ENCODE measurements at regions not wholly inside any gene's neighbourhood (a gene's known extent, or its start where the extent isn't known, plus 50 kb on each side); places are given as distances from the start of the nearest gene placed in this dataset.
"Not testable (repeated sequence)": the region's sequence is repeated elsewhere in the genome, so short reads cannot be mapped to it uniquely, and the experiment has no call there.

- peak; percentile 67 for DNase-seq
Measured at GRCh38 chr3:72625602-72626337, 222.5 kb downstream of the SHQ1 start.

- DNase-seq, result no peak
Measured at GRCh38 chr3:72624656-72625055, 223.6 kb downstream of the SHQ1 start.

GRCh38 chr3:72618739-72619138 lies 229.5 kb downstream of the SHQ1 start:
- DNase-seq, result no peak

GRCh38 chr3:72617424-72618024 lies 230.7 kb downstream of the SHQ1 start:
- no peak for DNase-seq

GRCh38 chr3:72615776-72616175 lies 232.5 kb downstream of the SHQ1 start:
- DNase-seq, result no peak

GRCh38 chr3:72615182-72615581 lies 233.1 kb downstream of the SHQ1 start:
- DNase-seq, result no peak

GRCh38 chr3:72614394-72615074 lies 233.7 kb downstream of the SHQ1 start:
- no peak for DNase-seq

GRCh38 chr3:72613871-72614270 lies 234.4 kb downstream of the SHQ1 start:
- no peak for DNase-seq

- not testable (repeated sequence) for DNase-seq
Measured at GRCh38 chr3:72609114-72609513, 239.1 kb downstream of the SHQ1 start.

- DNase-seq, result no peak
Measured at GRCh38 chr3:72606005-72606800, 242.0 kb downstream of the SHQ1 start.

GRCh38 chr3:72604328-72604727 lies 243.9 kb downstream of the SHQ1 start:
- no peak for DNase-seq

GRCh38 chr3:72601983-72602750 lies 246.1 kb downstream of the SHQ1 start:
- DNase-seq, result no peak

- DNase-seq, result no peak
Measured at GRCh38 chr3:72601060-72601459, 247.2 kb downstream of the SHQ1 start.

GRCh38 chr3:72597756-72598195 lies 250.5 kb downstream of the SHQ1 start:
- no peak for DNase-seq

- DNase-seq, result no peak
Measured at GRCh38 chr3:72597043-72597442, 251.2 kb downstream of the SHQ1 start.

- DNase-seq, result no peak
Measured at GRCh38 chr3:72595927-72596610, 252.2 kb downstream of the SHQ1 start.

- DNase-seq, result no peak
Measured at GRCh38 chr3:72595376-72595775, 252.9 kb downstream of the SHQ1 start.

GRCh38 chr3:72594615-72595215 lies 253.5 kb downstream of the SHQ1 start:
- DNase-seq, result no peak

- no peak for DNase-seq
Measured at GRCh38 chr3:72593881-72594397, 254.3 kb downstream of the SHQ1 start.

- no peak for DNase-seq
Measured at GRCh38 chr3:72591522-72592421, 256.5 kb downstream of the SHQ1 start.
